GM12874 (cell line): ENCODE measurements at regions not wholly inside any gene's neighbourhood (a gene's known extent, or its start where the extent isn't known, plus 50 kb on each side); places are given as distances from the start of the nearest gene placed in this dataset.

Source experiments
- TF ChIP-seq, protein P1 (sequence below): IDR thresholded peaks from 2 replicates; pipeline ENCODE4 v1.5.1; 2011; ENCODE audit warnings: low read depth, mild to moderate bottlenecking, control low read depth, low read length, moderate library complexity; ENCODE audit not compliant: insufficient read depth

- TF ChIP-seq, protein P1, sequence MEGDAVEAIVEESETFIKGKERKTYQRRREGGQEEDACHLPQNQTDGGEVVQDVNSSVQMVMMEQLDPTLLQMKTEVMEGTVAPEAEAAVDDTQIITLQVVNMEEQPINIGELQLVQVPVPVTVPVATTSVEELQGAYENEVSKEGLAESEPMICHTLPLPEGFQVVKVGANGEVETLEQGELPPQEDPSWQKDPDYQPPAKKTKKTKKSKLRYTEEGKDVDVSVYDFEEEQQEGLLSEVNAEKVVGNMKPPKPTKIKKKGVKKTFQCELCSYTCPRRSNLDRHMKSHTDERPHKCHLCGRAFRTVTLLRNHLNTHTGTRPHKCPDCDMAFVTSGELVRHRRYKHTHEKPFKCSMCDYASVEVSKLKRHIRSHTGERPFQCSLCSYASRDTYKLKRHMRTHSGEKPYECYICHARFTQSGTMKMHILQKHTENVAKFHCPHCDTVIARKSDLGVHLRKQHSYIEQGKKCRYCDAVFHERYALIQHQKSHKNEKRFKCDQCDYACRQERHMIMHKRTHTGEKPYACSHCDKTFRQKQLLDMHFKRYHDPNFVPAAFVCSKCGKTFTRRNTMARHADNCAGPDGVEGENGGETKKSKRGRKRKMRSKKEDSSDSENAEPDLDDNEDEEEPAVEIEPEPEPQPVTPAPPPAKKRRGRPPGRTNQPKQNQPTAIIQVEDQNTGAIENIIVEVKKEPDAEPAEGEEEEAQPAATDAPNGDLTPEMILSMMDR: no peak
Observed at GRCh38 chr1:201639391-201639790, 100.5 kb downstream of the NAV1 start.

- TF ChIP-seq, protein P1: no peak
Observed at GRCh38 chr1:201639826-201640225, 100.9 kb downstream of the NAV1 start.

- TF ChIP-seq, protein P1: no peak
Observed at GRCh38 chr1:201640624-201641023, 101.7 kb downstream of the NAV1 start.

DNA sequence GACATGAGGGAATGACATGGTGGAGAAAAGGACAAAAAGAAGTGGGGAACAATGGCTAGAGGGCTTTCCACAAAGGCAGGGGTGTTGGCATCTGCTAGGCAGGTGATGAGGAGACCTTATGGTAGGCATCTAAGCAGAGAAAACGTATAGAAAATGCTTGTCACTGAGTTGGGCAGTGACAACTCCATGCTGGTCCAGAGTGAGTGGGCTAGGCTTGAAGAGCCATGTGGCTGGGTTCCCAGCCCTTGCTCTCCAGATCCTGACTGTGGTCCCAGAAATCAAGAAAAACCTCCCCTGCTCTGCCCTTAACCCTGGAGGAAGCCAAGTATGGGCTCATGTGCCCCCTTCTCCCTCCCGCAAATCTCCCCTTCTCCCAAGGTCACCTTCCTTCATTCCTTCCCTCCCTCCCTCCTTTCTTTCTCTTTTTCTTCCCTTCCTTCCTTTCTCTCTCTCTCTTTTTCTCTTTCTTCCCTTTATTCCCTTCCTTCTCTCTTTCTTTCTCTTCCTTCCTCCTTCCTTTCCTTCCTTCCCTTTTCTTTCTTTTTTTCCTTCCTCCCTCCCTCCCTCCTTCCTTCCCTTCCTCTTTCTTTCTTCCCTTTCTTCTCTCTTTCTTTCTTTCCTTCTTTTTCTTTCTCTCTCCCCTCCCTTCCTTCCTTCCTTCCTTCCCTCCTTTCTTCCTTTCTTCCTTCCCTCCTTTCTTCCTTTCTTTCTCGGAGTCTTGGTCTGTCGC is 102.8 kb downstream of the NAV1 start:
- TF ChIP-seq, protein P1: no peak

DNA sequence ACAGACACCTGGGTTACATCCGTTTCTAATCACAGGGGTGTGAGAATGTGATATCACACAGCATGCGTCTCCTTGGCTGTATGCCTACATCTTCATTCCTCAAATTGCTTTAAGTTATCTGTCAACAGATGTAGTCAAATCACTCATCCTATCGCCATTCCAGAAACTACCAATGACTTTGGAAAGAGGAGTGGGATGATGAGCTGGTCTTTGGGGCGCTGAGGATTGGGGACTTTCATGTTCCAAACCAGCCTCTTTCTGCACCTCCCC is 104.8 kb downstream of the NAV1 start:
- TF ChIP-seq, protein P1: no peak

DNA sequence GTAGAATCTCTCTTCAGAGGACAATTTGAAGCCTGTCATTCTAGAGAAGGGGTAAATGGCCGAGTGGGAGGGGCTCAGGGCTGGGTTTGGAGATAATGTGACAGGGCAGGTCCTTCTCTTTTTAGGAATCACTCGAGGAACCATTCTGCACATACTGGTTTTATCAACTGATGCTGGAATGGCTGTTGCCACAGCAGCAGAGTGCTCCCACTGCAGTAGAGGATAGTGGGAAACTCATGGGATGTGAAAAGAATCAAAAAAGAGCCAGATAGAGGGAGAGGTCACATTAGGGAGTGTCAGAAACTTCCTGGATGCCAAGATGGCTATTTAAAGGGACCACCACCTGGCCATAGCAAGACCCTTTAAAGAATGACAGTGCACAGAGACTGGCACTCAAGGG is 105.3 kb downstream of the NAV1 start:
- TF ChIP-seq, protein P1: no peak

GRCh38 chr1:201645956-201646355 is 107.0 kb downstream of the NAV1 start:
- TF ChIP-seq, protein P1: no peak
